ENCODE measurements at regions not wholly inside any gene's neighbourhood (a gene's known extent, or its start where the extent isn't known, plus 50 kb on each side); places are given as distances from the start of the nearest gene placed in this dataset.
"Not testable (repeated sequence)": the region's sequence is repeated elsewhere in the genome, so short reads cannot be mapped to it uniquely, and the experiment has no call there.

DNA sequence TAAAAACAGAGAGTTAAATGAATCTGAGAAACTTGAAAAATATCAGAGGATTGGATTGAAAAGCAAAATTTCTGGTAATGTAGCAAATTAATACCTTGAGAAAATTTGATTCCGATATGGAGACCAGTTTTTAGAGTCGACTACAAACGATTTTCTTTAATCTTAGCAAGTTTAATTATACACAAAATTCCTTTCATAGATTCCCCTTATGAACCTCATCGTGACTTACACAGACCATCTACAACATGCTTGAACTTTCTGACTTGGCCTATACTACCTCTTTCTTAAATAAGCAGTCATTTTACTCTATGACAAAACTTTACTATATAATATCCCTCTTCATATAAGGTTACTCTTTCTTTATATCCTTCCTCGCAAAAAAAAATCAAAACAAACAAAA, 769.6 kb upstream of the CRIM1 start:
- TF ChIP-seq, protein P1, sequence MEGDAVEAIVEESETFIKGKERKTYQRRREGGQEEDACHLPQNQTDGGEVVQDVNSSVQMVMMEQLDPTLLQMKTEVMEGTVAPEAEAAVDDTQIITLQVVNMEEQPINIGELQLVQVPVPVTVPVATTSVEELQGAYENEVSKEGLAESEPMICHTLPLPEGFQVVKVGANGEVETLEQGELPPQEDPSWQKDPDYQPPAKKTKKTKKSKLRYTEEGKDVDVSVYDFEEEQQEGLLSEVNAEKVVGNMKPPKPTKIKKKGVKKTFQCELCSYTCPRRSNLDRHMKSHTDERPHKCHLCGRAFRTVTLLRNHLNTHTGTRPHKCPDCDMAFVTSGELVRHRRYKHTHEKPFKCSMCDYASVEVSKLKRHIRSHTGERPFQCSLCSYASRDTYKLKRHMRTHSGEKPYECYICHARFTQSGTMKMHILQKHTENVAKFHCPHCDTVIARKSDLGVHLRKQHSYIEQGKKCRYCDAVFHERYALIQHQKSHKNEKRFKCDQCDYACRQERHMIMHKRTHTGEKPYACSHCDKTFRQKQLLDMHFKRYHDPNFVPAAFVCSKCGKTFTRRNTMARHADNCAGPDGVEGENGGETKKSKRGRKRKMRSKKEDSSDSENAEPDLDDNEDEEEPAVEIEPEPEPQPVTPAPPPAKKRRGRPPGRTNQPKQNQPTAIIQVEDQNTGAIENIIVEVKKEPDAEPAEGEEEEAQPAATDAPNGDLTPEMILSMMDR (conservative IDR thresholded peaks at IDR 0.05; ENCODE audit: low read length), result no peak
- TF ChIP-seq EZH2phosphoT487 (IDR thresholded peaks at IDR 0.05; ENCODE audit: borderline replicate concordance), result no peak
- H3F3A ChIP-seq (ENCODE audit: low read depth), result no peaks in the 10 kb centered on the region

DNA sequence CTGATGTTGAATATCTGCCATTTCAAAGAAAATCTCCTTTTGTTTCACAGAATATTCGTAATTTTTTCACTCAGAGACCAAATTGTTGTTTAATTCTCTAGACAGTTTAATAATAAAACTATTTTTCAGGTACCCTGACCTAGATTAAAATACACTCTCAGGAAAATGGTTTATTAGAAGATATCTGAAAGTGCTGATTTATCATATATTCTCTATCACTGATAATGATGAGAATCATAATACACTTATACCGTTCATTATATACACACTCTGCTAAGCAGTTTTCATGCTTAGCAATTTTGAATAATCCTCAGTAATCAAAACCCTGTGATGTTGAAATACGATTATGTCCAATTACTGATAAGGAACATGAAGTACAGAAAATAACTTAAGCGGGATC, 772.9 kb upstream of the CRIM1 start:
- Histone ChIP-seq H3K9me2 (replicated peaks; ENCODE audit: low read depth, low read length) (no peaks in the 10 kb centered on the region), H4K20me1 (ENCODE audit: insufficient read depth, low read length, poor library complexity, severe bottlenecking) (no peaks in the 10 kb centered on the region), H3K4me3 (ENCODE audit: low read length, poor library complexity, severe bottlenecking) (no peak overlapping the region), H3K9ac (ENCODE audit: low read depth, low read length, poor library complexity, severe bottlenecking) (no peak overlapping the region), H3K79me2 (ENCODE audit: insufficient read depth, low read length) (no peaks in the 10 kb centered on the region), H3K27me3 (ENCODE audit: insufficient read depth, low read length, poor library complexity, severe bottlenecking) (no peaks in the 10 kb centered on the region), H3F3A (ENCODE audit: low read depth) (no peaks in the 10 kb centered on the region), H2AFZ (ENCODE audit: low read length) (no peak overlapping the region), H3K9me3 (ENCODE audit: insufficient read depth, low read depth, low read length) (peaks cover 3% of the 10 kb centered on the region; the same call in 1 of the 2 replicates), H3K4me2 (ENCODE audit: low read depth, low read length, poor library complexity, severe bottlenecking) (no peak overlapping the region), H3K36me3 (ENCODE audit: insufficient read depth, low read length) (no peaks in the 10 kb centered on the region), H3K4me1 (ENCODE audit: insufficient read depth, low read length, poor library complexity, severe bottlenecking) (no peaks in the 10 kb centered on the region)
- TF ChIP-seq, protein P1 (conservative IDR thresholded peaks at IDR 0.05; ENCODE audit: low read length), result no peak
- TF ChIP-seq EZH2phosphoT487 (IDR thresholded peaks at IDR 0.05; ENCODE audit: borderline replicate concordance), result no peak

More for the DNA sequence above, 769.6 kb upstream of the CRIM1 start:
- peaks cover 3% of the 10 kb centered on the region; the same call in 1 of the 2 replicates for H3K9me3 ChIP-seq (ENCODE audit: insufficient read depth, low read depth, low read length)
- no peaks in the 10 kb centered on the region for H3K4me1 ChIP-seq (ENCODE audit: insufficient read depth, low read length, poor library complexity, severe bottlenecking)
- H4K20me1 ChIP-seq (ENCODE audit: insufficient read depth, low read length, poor library complexity, severe bottlenecking), result no peaks in the 10 kb centered on the region
- H3K27me3 ChIP-seq (ENCODE audit: insufficient read depth, low read length, poor library complexity, severe bottlenecking), result no peaks in the 10 kb centered on the region
- no peaks in the 10 kb centered on the region for H3K9me2 ChIP-seq (replicated peaks; ENCODE audit: low read depth, low read length)
- H3K79me2 ChIP-seq (ENCODE audit: insufficient read depth, low read length), result no peaks in the 10 kb centered on the region
- no peaks in the 10 kb centered on the region for H3K36me3 ChIP-seq (ENCODE audit: insufficient read depth, low read length)
- H3K4me2 ChIP-seq (ENCODE audit: low read depth, low read length, poor library complexity, severe bottlenecking), result no peak overlapping the region
- H3K9ac ChIP-seq (ENCODE audit: low read depth, low read length, poor library complexity, severe bottlenecking), result no peak overlapping the region
- H2AFZ ChIP-seq (ENCODE audit: low read length), result no peak overlapping the region
- no peak overlapping the region for H3K4me3 ChIP-seq (ENCODE audit: low read length, poor library complexity, severe bottlenecking)

DNA sequence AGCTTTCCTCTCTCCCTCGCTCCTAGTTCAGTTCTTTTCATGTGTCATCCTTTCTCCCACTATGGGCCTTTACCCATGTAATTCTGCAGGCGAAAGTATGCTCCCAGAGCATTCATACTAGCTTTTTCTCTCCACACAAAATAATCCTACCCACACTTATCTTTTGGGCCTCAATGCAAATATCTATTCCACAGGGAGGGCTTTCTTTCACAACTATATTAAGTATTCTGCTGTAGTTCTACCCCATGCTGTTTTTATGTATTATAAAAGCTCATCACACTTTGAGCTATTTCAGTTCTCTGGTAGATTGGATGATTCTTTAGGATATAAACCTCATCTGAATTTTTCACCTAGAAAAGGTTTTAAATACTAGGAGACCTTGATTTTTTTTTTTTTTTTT, 774.6 kb upstream of the CRIM1 start:
- no peak overlapping the region for H3K4me3 ChIP-seq (ENCODE audit: low read length, poor library complexity, severe bottlenecking)
- no peaks in the 10 kb centered on the region for H3K27me3 ChIP-seq (ENCODE audit: insufficient read depth, low read length, poor library complexity, severe bottlenecking)
- no peaks in the 10 kb centered on the region for H3F3A ChIP-seq (ENCODE audit: low read depth)
- H3K9ac ChIP-seq (ENCODE audit: low read depth, low read length, poor library complexity, severe bottlenecking), result no peak overlapping the region
- H3K9me3 ChIP-seq (ENCODE audit: insufficient read depth, low read depth, low read length), result no peaks in the 10 kb centered on the region; the same call in 1 of the 2 replicates
- TF ChIP-seq EZH2phosphoT487 (IDR thresholded peaks at IDR 0.05; ENCODE audit: borderline replicate concordance), result no peak
- TF ChIP-seq, protein P1 (conservative IDR thresholded peaks at IDR 0.05; ENCODE audit: low read length), result no peak
- no peak overlapping the region for H2AFZ ChIP-seq (ENCODE audit: low read length)
- no peak overlapping the region for H3K4me2 ChIP-seq (ENCODE audit: low read depth, low read length, poor library complexity, severe bottlenecking)
- no peaks in the 10 kb centered on the region for H3K79me2 ChIP-seq (ENCODE audit: insufficient read depth, low read length)
- H3K9me2 ChIP-seq (replicated peaks; ENCODE audit: low read depth, low read length), result no peaks in the 10 kb centered on the region
- no peaks in the 10 kb centered on the region for H3K4me1 ChIP-seq (ENCODE audit: insufficient read depth, low read length, poor library complexity, severe bottlenecking)
- no peaks in the 10 kb centered on the region for H4K20me1 ChIP-seq (ENCODE audit: insufficient read depth, low read length, poor library complexity, severe bottlenecking)
- no peaks in the 10 kb centered on the region for H3K36me3 ChIP-seq (ENCODE audit: insufficient read depth, low read length)

DNA sequence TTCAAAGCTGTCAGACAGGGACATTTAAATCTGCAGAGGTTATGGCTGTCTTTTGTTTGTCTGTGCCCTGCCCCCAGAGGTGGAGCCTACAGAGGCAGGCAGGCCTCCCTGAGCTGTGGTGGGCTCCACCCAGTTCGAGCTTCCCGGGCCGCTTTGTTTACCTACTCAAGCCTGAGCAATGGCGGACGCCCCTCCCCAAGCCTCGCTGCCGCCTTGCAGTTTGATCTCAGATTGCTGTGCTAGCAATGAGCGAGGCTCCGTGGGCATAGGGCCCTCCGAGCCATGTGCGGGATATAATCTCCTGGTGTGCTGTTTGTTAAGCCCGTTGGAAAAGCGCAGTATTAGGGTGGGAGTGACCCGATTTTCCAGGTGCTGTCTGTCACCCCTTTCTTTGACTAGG, 787.0 kb upstream of the CRIM1 start:
- not testable (repeated sequence) for H2AFZ ChIP-seq (ENCODE audit: low read length); H3K36me3 ChIP-seq (ENCODE audit: insufficient read depth, low read length); H3F3A ChIP-seq (ENCODE audit: low read depth); H3K4me2 ChIP-seq (ENCODE audit: low read depth, low read length, poor library complexity, severe bottlenecking); H4K20me1 ChIP-seq (ENCODE audit: insufficient read depth, low read length, poor library complexity, severe bottlenecking); H3K27me3 ChIP-seq (ENCODE audit: insufficient read depth, low read length, poor library complexity, severe bottlenecking); H3K9ac ChIP-seq (ENCODE audit: low read depth, low read length, poor library complexity, severe bottlenecking); H3K4me1 ChIP-seq (ENCODE audit: insufficient read depth, low read length, poor library complexity, severe bottlenecking); H3K79me2 ChIP-seq (ENCODE audit: insufficient read depth, low read length); H3K9me2 ChIP-seq (replicated peaks; ENCODE audit: low read depth, low read length); H3K4me3 ChIP-seq (ENCODE audit: low read length, poor library complexity, severe bottlenecking); H3K9me3 ChIP-seq (ENCODE audit: insufficient read depth, low read depth, low read length)
